HG03520 (cell line): ENCODE measurements at regions not wholly inside any gene's neighbourhood (a gene's known extent, or its start where the extent isn't known, plus 50 kb on each side); places are given as distances from the start of the nearest gene placed in this dataset.

ENCODE experiments used
- ATAC-seq: cut with Tn5 transposase; IDR thresholded peaks from one replicate; pipeline ENCODE4 v1.9.1; 2021; ENCODE audit warnings: mild to moderate bottlenecking, moderate library complexity; ENCODE audit not compliant: unreplicated experiment

DNA sequence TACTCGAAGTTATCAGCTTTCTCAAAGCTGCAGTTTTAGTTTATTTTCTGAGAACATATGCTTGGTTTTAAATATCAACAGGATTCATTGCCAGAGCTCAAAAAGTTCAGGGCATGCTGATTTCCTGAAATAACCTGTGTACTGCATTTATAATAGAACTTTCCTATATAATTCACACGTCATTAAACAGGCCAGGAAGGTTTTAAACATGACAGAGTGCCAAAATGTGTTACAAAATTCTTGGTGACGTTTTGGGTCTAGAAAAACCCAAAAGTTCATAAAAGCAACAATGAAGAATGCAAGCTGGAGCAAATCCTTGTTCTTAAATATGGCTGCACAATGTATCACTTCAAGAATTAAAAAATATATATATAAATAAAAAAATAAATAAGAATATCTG, 1139.1 kb downstream of the CDH11 start:
- no peak for ATAC-seq

DNA sequence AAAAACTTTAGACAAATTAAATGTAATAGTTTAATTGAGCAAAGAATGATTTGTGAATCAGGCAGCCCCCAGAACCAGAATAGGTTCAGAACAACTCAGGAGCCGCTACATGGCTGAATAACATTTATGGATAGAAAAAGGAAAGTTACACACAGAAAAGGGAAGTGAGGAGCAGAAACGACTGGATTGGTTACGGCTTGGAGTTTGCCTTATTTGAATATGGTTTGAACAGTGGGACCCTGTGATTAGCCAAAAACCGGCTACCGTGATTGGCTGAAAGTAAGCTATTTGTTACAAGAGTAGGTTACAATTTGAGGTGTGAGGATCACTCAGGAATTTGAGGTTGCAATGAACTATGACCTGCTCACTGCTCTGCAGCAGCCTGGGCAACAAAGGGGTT, 1139.8 kb downstream of the CDH11 start:
- ATAC-seq, result no peak

DNA sequence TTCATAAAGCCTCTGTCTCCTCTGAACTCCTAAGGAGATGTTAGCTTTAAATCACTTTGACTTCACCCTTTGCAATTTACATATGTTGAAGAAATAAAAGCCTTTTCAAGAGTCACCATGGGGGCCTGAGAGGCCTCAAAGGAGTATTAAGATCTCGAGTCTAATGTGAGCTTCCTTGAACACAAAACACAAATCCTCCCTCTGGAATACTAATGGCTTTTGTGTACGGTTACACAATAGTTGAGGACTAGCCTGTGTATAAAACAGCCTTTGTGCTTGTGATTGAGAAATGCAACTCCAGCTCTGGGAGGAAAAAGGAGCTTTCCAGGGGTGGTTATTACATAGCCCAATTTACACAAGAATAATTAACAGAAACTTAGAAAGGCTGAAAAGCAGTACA, 1140.2 kb downstream of the CDH11 start:
- ATAC-seq, result no peak

DNA sequence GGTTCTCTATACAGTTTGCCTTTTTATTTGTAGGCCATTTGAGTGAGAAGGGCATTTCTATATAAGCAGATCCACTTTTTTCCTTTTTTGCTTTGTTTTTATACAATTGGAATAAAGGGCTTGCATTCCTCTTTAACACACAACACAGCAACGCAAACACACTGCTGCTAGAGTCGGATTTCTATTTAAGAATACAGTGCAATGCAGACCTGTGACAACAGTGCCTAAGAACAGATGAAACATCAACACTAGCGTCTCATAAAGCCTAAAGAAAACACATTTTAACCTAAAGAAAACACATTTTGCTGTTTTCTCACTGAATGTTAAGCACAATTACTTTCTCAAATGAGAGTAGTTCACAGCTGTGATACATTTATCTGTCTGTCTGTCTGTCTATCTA, 1141.1 kb downstream of the CDH11 start:
- ATAC-seq, result no peak

DNA sequence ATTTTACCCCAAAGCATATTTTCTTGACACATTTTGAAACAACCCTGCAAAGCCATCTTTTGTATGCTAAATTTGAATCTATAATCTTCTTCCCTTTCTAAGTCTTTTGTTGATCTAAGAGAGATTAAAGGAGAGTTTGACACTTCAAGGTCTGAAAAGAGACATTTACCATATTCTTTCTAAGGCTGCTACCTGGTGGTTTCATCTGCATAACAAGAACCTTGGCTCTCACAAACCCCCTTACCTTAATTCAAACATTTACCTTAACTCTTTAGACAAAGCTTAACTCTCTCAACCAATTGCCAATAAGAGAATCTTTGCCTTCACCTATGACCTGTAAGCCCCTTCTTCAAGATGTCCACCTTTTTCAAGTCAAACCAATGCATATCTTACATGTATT, 1143.6 kb downstream of the CDH11 start:
- no peak for ATAC-seq

DNA sequence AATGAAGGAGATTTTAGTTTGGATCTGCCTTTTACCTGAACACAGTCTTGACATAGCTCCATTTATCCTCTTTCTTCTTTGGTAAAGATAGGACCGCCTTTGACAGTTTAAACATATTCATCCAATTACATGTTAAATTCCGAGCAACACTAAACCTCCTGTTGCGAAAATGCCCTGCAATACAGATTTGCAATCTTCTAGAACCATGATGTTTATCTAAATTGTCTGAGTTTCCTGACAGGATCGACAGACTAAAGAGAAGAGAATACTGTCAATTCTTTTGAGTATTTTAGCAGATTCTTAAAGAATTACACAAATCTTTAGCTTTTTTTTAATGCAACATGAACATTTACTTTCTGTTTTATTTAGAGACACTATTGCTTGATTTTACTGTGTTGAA, 1145.5 kb downstream of the CDH11 start:
- no peak for ATAC-seq

DNA sequence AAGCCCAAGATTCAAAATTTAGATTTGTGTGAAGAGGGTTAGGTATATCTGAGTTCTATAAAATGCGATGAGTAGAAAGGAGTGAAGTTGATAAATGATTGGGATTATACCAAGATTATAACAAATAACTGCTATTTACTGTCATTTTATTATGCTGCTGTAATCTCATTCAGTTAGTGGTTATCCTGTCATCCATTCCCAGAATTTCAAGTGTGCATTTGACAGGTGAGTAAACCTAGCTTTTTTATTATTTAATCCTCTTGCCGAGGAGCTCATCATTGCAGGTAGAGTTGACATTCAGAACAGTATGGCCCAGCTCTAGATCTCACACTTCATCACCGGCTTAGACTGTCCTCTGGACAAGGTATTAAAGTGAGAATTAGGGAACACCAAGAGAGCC, 1146.2 kb downstream of the CDH11 start:
- ATAC-seq, result no peak

DNA sequence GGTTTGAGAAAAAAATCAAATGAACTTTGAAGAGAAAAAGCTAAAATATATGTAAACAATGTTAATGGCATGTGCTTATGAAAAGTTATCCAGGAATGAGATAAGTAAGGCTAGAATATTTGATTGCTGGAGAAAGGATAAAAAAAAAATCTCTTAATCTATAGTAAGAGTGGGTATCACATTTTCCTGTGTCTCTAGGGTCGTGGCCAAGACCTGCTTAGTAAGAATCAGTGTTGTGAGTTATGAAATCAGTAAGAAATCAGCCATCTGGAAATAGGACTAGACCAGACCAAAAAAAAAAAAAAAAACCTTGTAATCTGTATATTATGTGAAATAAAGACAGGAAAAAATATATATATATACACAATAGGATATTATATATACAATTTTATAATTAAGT, 1153.9 kb downstream of the CDH11 start:
- no peak for ATAC-seq

DNA sequence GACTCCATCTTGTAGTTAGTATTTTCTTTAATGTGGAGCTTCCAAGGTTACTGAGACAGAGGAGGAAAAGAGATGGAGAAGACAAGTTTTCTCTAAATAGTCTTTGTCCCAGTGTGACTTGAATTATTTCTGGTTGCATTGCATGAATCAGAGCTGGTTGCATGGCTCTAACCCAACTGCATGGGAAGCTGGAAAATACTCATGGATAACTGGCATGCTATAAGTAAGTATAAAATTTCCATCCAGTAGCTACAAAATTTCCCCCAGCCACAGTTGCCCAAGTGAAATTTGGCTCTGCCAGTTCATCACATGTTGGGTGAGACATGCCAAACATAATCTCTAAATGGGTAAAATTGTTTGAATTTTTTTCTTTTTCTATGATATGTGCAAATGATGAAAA, 1161.5 kb downstream of the CDH11 start:
- ATAC-seq, result no peak

DNA sequence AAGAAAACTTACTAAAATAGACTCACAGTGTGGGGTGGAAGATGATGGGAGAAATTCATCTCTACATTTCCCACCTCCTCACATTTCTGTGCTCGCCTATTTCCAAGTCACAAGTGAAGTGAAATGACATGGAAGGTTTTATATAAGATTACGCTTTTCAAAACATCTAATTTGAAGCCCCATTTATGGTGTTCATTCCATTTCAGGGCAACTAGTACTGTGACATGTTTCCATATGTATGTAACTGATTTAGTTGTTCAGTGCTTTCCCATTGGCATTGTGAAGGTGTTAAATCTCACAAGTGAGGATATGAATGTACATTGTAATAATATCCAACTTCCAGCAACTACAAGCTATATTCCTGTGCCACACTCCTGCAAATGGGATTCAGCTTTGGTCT, 1174.8 kb downstream of the CDH11 start:
- ATAC-seq, result no peak

DNA sequence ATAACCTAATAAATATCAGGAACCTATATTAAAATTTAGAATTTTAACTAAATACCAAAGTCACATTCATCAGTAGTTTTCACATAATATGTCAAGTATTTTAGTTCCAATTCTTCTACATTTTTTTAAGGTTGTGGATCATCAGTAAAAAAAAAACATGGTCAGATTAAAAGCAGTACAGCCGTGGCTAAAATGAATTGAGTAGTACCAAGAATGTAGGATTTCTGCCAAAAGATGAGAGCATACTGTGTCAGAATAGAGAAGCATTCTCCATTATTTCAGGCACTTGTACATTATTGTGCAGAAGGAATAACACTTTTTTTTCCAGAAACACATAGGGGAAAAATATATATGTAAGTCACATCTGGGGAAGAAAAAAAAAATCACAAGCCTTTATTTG, 1176.1 kb downstream of the CDH11 start:
- ATAC-seq, result no peak

DNA sequence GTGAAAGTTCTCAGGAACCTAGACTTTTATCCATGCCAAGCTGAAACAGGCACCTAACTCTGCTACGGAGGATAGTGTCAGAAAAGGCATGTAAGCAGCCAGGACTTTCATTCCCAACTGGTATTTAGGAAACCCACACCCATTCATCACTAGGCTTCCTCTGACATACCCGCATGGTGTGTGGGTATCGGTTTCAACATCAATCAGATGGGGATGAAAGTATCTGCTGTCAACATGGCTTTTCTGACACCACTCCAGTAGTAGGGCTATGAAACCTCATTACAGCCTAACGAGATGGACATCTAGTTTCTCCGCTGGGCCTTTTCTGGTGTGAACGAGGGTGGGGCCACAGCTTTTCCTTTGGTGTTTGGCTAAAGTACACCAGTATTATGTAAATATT, 1178.3 kb downstream of the CDH11 start:
- ATAC-seq, result no peak

DNA sequence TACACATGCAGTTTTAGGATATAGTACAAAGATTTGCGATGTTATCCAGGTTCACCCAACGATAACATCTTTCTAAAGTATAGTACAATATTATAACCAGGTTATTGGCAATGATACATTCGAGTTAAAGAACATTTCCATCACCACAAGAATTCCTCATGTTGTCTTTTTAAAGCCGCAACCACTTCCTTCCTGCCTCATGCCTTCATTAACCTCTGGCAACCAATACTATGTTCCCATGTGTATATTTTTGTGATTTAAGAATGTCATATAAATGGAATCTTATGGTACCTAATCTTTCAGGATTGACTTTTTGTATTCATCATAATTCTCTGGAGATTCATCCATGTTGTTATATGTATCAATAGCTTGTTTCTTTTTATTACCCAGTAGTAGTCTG, 1183.2 kb downstream of the CDH11 start:
- no peak for ATAC-seq

DNA sequence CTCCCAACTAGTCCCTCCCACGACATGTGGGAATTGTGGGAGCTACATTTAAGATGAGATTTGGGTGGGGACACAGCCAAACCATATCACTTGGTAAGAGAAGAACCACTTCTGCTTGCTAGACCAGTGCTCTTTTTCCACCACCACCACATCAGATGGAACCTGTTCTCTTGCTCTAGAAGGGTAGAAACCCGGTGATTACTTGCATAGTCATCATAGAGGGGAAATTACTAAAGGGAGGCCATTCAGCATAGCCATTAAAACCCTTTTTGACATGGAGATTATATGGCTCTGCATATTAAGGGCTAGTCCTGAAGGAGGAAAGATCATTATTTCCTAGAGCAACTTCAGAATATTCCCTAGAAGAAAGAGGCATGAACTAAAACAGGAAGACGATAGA, 1188.0 kb downstream of the CDH11 start:
- ATAC-seq, result no peak

DNA sequence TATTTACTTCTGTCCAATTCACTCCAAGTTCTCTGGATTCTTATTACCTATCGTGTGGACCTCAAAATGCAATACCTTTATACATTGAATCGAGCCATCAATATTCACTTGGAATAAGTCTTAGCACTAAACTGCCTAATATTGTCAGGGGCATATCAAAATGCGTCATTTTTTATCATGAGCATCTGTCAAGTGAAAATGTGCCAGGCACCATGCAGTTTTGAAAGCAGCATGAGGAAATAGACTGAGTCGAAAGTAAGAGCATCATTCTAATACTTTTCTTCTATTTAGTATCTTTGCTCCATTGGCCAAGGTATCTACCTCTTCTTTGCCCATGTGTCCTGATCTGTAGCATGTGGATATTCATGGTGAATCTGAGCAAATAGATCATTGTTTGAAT, 1193.4 kb downstream of the CDH11 start:
- ATAC-seq, result no peak

DNA sequence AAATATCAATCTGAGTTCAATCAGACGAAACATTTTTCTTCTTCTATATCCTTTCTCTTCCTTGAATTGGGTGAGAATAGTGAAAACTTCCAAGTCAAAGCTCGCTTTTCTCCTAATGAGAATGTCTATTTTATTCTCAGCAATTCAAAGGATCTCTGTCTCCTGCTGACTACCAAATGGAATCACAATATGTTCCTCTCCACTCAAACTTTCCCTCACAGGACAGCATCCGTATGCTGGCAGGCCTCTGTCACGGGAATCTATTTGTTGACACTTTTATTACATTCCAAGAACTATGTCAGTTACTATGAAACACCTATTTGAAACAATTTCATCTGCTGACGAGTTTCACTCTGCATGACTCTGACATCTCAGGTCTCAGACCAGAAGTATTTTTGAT, 1196.6 kb downstream of the CDH11 start:
- no peak for ATAC-seq

DNA sequence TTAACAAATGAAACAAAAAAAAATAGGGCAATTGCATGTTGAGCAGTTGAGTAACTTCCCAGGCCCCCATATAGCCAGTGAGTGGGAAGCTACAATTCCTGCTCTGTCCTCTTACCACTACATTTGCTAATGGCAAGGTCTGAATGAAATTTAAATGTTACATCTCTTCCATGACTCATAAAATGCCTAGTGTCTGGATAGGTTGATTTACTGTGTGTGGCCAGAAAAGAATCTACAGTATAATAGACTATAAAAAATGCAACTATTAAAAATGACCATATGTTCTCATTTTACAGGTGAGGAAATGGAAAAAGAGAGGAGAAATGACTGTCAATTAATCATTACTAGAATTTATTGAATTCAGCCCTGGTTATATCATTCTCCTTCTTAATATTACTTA, 1199.3 kb downstream of the CDH11 start:
- no peak for ATAC-seq

DNA sequence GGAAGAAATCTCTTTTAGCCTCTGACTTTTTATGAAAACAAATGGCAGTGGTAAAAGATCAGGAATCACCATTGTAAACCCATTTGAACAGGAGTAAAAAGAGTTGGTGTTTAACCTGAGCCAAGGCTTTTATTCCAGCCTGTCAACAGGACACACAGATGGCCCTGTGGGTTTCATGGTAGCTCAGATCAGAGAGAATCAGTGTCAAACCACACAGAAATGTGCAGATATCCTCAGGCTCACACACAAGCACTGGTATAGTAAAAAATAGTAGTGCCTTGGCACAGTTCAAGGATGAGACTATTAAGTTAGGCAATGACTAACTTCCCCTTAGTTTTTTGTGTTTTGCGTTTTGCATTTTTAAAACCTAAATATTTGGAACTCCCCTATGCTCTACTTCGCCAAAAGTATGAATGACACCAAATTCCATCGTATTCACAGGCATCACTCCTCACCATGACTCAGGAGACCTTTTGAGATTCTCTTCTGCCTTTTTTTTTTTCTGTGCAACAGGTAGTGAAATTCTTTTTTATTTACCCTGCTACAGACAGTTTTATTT, 1200.0 kb downstream of the CDH11 start:
- no peak for ATAC-seq

DNA sequence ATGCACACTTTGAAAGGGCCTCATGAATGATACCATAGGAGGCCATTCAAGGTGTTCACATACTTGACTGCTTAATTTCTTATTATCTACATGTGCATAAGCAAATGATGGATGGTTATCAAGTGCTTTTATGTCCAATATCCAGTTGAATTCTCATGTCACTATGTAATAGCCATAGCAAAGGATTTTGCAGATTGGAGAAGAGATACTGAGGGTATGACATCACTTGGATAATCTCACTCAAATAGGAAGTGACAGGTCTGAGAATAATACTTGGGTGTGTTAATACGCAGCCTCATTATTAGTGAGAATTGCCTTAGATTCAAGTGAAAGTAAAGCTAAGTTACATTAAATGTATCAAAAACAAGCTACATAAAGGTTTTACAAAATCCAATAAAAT, 1208.6 kb downstream of the CDH11 start:
- ATAC-seq, result no peak

DNA sequence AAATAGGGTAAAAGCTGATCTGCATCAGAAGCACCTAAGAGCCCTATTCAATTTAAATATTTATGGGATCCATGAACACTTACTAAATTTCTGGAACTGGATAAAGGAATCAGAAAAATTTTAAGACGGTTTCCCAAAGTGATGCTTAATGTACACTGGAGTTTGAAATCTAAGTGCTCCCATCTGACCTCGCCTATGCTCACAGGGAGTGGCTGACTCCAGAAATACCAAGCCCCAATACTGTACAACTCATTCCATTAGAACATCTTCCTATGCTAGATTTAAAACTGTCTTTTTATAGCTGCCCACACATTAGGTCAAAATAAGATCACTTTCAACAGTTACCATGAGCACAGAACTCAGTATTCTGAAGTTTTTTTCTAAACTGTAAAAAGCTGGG, 1214.6 kb downstream of the CDH11 start:
- ATAC-seq, result no peak

DNA sequence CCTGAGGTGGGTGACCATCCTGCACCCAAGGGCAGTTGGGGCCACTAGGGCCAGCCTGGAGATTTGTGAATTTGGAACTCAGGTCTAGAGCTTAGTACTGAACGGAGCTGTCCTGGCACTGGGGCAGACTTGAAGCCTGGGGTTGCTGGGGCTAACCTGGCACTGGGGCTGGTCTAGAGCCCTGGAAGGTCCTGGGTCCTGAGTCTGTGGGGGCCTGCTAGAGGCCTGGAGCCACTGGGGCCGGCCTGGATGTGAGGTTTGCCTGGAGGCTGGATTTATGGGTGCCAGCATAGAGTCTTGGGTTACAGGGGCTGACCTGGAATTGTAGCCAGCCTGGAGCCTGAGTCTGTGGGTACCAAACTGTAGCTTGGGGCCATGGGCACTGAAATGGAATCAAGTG, 1216.9 kb downstream of the CDH11 start:
- no peak for ATAC-seq

DNA sequence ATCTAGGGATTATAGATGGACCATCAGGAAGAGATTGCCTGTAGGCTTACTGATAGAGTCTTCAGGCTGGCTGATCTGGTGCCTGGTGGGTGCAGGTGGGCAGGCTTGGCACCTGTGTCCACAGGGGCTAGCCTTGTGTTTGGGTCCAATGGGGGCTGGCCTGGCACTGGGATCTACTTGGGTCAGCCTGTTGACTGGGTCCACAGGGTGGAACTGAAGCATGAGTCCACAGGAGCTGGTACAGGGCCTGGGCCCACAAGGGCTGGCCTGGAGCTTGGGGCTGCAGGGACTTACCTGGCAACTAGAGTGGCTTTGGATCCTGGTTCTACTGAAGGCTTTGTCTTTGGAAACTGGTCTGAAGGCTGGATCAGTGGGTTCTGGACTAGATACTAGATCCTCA, 1217.7 kb downstream of the CDH11 start:
- no peak for ATAC-seq

DNA sequence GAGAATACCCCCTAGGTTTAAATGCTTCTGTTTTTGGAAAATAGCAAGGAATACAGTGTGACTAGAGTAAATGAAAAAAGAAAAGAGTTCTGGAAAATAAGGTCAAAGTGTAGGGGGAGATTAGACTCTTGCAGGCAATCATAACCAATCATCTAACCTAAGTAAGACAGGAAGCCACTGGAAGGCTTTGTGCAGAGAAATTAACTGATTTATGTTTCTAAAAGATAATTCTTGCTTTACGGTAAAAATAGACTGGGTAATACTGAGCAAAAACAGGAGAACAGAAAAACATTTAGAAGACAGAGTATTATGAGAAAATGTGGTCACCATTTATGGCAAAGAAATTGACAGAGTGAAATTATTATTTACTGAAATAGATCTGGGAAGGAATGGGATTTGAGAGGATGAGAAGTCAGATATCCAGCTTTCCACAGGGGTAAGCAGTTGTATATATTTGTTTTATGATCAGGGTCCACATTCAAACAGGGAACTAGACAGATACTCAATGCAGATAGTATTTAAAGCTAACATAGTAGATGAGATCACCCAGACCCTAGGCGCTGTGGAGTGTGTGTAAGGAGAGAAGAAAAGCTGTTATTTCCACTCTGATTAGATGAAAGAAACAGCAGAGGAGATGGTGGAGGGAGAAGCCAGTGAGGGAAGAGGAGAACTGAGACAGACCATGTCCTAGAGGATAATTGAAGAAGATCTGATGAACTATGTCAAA, 1225.3 kb downstream of the CDH11 start:
- no peak for ATAC-seq
